ENCODE measurements at regions not wholly inside any gene's neighbourhood (a gene's known extent, or its start where the extent isn't known, plus 50 kb on each side); places are given as distances from the start of the nearest gene placed in this dataset.

GRCh38 chr5:105840800-105841199 is 1829.9 kb downstream of the EFNA5 start:
- Histone ChIP-seq H3K36me3 (no peaks in the 10 kb centered on the region), H3K4me1 (no peaks in the 10 kb centered on the region), H3K27me3 (no peaks in the 10 kb centered on the region), H3K9me3 (no peaks in the 10 kb centered on the region), H3K27ac (no peak overlapping the region), H3K4me3 (no peak overlapping the region)
- no peak for TF ChIP-seq POLR2A (IDR thresholded peaks at IDR 0.05)
- no peak for TF ChIP-seq CTCF (IDR thresholded peaks at IDR 0.05 in 4 of 5, conservative IDR thresholded peaks at IDR 0.05 in 1 of 5)
- intact Hi-C loops (cut with DNase I; ENCODE audit: low total_unique reads) (no loop called here), in situ Hi-C loops (cut with MboI; ENCODE audit: low sequenced_read_pairs in 4 of 4) (no loop called here)
- DNase-seq (no peak), ATAC-seq (no peak)

- DNase-seq (no peak), ATAC-seq (no peak)
- intact Hi-C loops (cut with DNase I; ENCODE audit: low total_unique reads) (no loop called here), in situ Hi-C loops (cut with MboI; ENCODE audit: low sequenced_read_pairs in 4 of 4) (no loop called here)
- H3K36me3 ChIP-seq = no peaks in the 10 kb centered on the region
- no peak overlapping the region for H3K27ac ChIP-seq
- H3K9me3 ChIP-seq = no peaks in the 10 kb centered on the region
- no peaks in the 10 kb centered on the region for H3K4me1 ChIP-seq
- no peaks in the 10 kb centered on the region for H3K27me3 ChIP-seq
- TF ChIP-seq POLR2A (IDR thresholded peaks at IDR 0.05) (no peak), CTCF (IDR thresholded peaks at IDR 0.05 in 4 of 5, conservative IDR thresholded peaks at IDR 0.05 in 1 of 5) (no peak)
- no peak overlapping the region for H3K4me3 ChIP-seq
These were observed 1833.8 kb downstream of the EFNA5 start for GRCh38 chr5:105836887-105837286.

GRCh38 chr5:105836268-105836667 is 1834.5 kb downstream of the EFNA5 start:
- no peak for DNase-seq
- no peaks in the 10 kb centered on the region for H3K4me1 ChIP-seq
- in situ Hi-C loops (cut with MboI; ENCODE audit: low sequenced_read_pairs in 4 of 4) (no loop called here), intact Hi-C loops (cut with DNase I; ENCODE audit: low total_unique reads) (no loop called here)
- H3K27me3 ChIP-seq = no peaks in the 10 kb centered on the region
- no peak overlapping the region for H3K4me3 ChIP-seq
- ATAC-seq = no peak
- TF ChIP-seq CTCF (IDR thresholded peaks at IDR 0.05 in 4 of 5, conservative IDR thresholded peaks at IDR 0.05 in 1 of 5) (no peak), POLR2A (IDR thresholded peaks at IDR 0.05) (no peak)
- no peaks in the 10 kb centered on the region for H3K9me3 ChIP-seq
- no peak overlapping the region for H3K27ac ChIP-seq
- H3K36me3 ChIP-seq = no peaks in the 10 kb centered on the region

GRCh38 chr5:105828821-105829220 is 1841.9 kb downstream of the EFNA5 start:
- H3K4me3 ChIP-seq = no peak overlapping the region
- H3K27me3 ChIP-seq = no peaks in the 10 kb centered on the region
- in situ Hi-C loops (cut with MboI; ENCODE audit: low sequenced_read_pairs in 4 of 4) = no loop called here
- no peak overlapping the region for H3K27ac ChIP-seq
- no peak for ATAC-seq
- intact Hi-C loops (cut with DNase I; ENCODE audit: low total_unique reads) = no loop called here
- H3K4me1 ChIP-seq = no peaks in the 10 kb centered on the region
- no peaks in the 10 kb centered on the region for H3K9me3 ChIP-seq
- H3K36me3 ChIP-seq = no peaks in the 10 kb centered on the region
- no peak for DNase-seq
- TF ChIP-seq POLR2A (IDR thresholded peaks at IDR 0.05) = no peak
- no peak for TF ChIP-seq CTCF (IDR thresholded peaks at IDR 0.05 in 4 of 5, conservative IDR thresholded peaks at IDR 0.05 in 1 of 5)

GRCh38 chr5:105821800-105822199 is 1848.9 kb downstream of the EFNA5 start:
- Histone ChIP-seq H3K27ac (no peak overlapping the region), H3K4me1 (no peaks in the 10 kb centered on the region), H3K9me3 (no peaks in the 10 kb centered on the region), H3K4me3 (no peak overlapping the region), H3K36me3 (no peaks in the 10 kb centered on the region), H3K27me3 (no peaks in the 10 kb centered on the region)
- in situ Hi-C loops (cut with MboI; ENCODE audit: low sequenced_read_pairs in 4 of 4) (no loop called here), intact Hi-C loops (cut with DNase I; ENCODE audit: low total_unique reads) (no loop called here)
- ATAC-seq = no peak
- TF ChIP-seq CTCF (IDR thresholded peaks at IDR 0.05 in 4 of 5, conservative IDR thresholded peaks at IDR 0.05 in 1 of 5) = no peak
- no peak for TF ChIP-seq POLR2A (IDR thresholded peaks at IDR 0.05)
- no peak for DNase-seq
